ENCODE measurements at regions not wholly inside any gene's neighbourhood (a gene's known extent, or its start where the extent isn't known, plus 50 kb on each side); places are given as distances from the start of the nearest gene placed in this dataset.

GRCh38 chr1:29953961-29954360 is 717.6 kb downstream of the PTPRU start:
- Histone ChIP-seq H3K4me2 (ENCODE audit: control insufficient read depth, insufficient read depth) (no peak overlapping the region), H2AFZ (ENCODE audit: control insufficient read depth, low read depth, low read length) (no peak overlapping the region), H3K4me1 (ENCODE audit: control insufficient read depth, insufficient read depth, low read length) (no peaks in the 10 kb centered on the region), H3K79me2 (ENCODE audit: control insufficient read depth, insufficient read depth, low read length) (no peaks in the 10 kb centered on the region), H3K9me3 (replicated peaks; ENCODE audit: control insufficient read depth, insufficient read depth, low read length) (no peaks in the 10 kb centered on the region), H4K20me1 (ENCODE audit: control insufficient read depth, insufficient read depth) (no peaks in the 10 kb centered on the region), H3K27me3 (replicated peaks in 1 of 2; ENCODE audit: control insufficient read depth in 2 of 2, insufficient read depth in 2 of 2, low read length in 1 of 2) (peaks cover 0 to 2% of the 10 kb centered on the region in 2 experiments; a peak in 1 of 4 replicates), H3K4me3 (no peak overlapping the region), H3K27ac (ENCODE audit: control insufficient read depth, insufficient read depth) (no peak overlapping the region), H3K9ac (ENCODE audit: control insufficient read depth, insufficient read depth, low read length) (no peak overlapping the region), H3K36me3 (ENCODE audit: control insufficient read depth in 2 of 2, insufficient read depth in 2 of 2, low read length in 1 of 2) (no peaks in the 10 kb centered on the region)
- ChIA-PET POLR2A (no interaction called here), CTCF (no interaction called here), RAD21 (ENCODE audit: unreplicated experiment) (no interaction called here), SMC1A (ENCODE audit: uncharacterized antibody, unreplicated experiment) (no interaction called here)
- in situ Hi-C loops (cut with MboI), result no loop called here
- WGBS (ENCODE audit: insufficient coverage, insufficient replicate concordance, low lambda C conversion rate, missing lambda C conversion rate), result 35% methylated on average over 7 of the region's 7 CpGs
- intact Hi-C loops (cut with micrococcal nuclease; ENCODE audit: unreplicated experiment), result no loop called here
- TF ChIP-seq SMAD5 (IDR thresholded peaks at IDR 0.05; ENCODE audit: low read depth), result no peak
- TF ChIP-seq BHLHE40 (IDR thresholded peaks at IDR 0.05; ENCODE audit: borderline replicate concordance in 1 of 2, low read depth in 2 of 2, low read length in 1 of 2), result no peak
- TF ChIP-seq KLF5 (IDR thresholded peaks at IDR 0.05; ENCODE audit: partially characterized antibody), result no peak
- TF ChIP-seq POLR2AphosphoS5 (IDR thresholded peaks at IDR 0.05; ENCODE audit: low read length), result no peak
- TF ChIP-seq, protein P1, sequence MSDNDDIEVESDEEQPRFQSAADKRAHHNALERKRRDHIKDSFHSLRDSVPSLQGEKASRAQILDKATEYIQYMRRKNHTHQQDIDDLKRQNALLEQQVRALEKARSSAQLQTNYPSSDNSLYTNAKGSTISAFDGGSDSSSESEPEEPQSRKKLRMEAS (IDR thresholded peaks at IDR 0.05; ENCODE audit: low read depth, low read length), result no peak
- TF ChIP-seq LARP7 (IDR thresholded peaks at IDR 0.05), result no peak
- no peak for TF ChIP-seq NR2C2 (IDR thresholded peaks at IDR 0.05; ENCODE audit: borderline replicate concordance, control insufficient read depth, insufficient read length, low read depth)
- TF ChIP-seq GATAD2B (conservative IDR thresholded peaks at IDR 0.05; ENCODE audit: low read depth), result no peak
- TF ChIP-seq STAT1 (conservative IDR thresholded peaks at IDR 0.05), result no peak
- no peak for TF ChIP-seq IKZF2 (IDR thresholded peaks at IDR 0.05)
- no peak for TF ChIP-seq SMC3 (IDR thresholded peaks at IDR 0.05; ENCODE audit: borderline replicate concordance, low read length)
- no peak for TF ChIP-seq FOXK2 (IDR thresholded peaks at IDR 0.05)
- TF ChIP-seq, protein P2, sequence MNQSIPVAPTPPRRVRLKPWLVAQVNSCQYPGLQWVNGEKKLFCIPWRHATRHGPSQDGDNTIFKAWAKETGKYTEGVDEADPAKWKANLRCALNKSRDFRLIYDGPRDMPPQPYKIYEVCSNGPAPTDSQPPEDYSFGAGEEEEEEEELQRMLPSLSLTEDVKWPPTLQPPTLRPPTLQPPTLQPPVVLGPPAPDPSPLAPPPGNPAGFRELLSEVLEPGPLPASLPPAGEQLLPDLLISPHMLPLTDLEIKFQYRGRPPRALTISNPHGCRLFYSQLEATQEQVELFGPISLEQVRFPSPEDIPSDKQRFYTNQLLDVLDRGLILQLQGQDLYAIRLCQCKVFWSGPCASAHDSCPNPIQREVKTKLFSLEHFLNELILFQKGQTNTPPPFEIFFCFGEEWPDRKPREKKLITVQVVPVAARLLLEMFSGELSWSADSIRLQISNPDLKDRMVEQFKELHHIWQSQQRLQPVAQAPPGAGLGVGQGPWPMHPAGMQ (IDR thresholded peaks at IDR 0.05; ENCODE audit: borderline replicate concordance), result no peak
- TF ChIP-seq CREM (IDR thresholded peaks at IDR 0.05; ENCODE audit: low read depth), result no peak
- no peak for TF ChIP-seq ZBED1 (IDR thresholded peaks at IDR 0.05; ENCODE audit: borderline replicate concordance)
- FAIRE-seq (no peak), ATAC-seq (no peak), DNase-seq (ENCODE audit: low read depth, low spot score) (no peak)
- no TSS peak for BruUV-seq (replicated peaks)
